Breast epithelium (tissue), 3 donors: ENCODE measurements at regions not wholly inside any gene's neighbourhood (a gene's known extent, or its start where the extent isn't known, plus 50 kb on each side); places are given as distances from the start of the nearest gene placed in this dataset.

Source experiments
- CTCF ChIP-seq, 3 donors: fragments of 450-650 bp; IDR thresholded peaks; one replicate each; pipeline ENCODE4 v1.5.1; 2016 to 2017; ENCODE audit warnings: antibody characterized with exemption in 3 of 3, mild to moderate bottlenecking in 3 of 3, moderate library complexity in 3 of 3
- POLR2AphosphoS5 ChIP-seq, 3 donors: sonication (generic); formaldehyde crosslinking; IDR thresholded peaks; one replicate each; pipeline ENCODE4 v1.6.1; 2017; ENCODE audit warnings: antibody characterized with exemption in 3 of 3

GRCh38 chr12:59316938-59317337 is 278.9 kb upstream of the SLC16A7 start:
- TF ChIP-seq CTCF (IDR thresholded peaks at IDR 0.05) (no peak), POLR2AphosphoS5 (IDR thresholded peaks at IDR 0.05) (no peak)
